Esophagus mucosa (tissue), 1 donor: ENCODE measurements at regions not wholly inside any gene's neighbourhood (a gene's known extent, or its start where the extent isn't known, plus 50 kb on each side); places are given as distances from the start of the nearest gene placed in this dataset.
"Not testable (repeated sequence)": the region's sequence is repeated elsewhere in the genome, so short reads cannot be mapped to it uniquely, and the experiment has no call there.

Experiments used
- ATAC-seq: fragments of 200-7000 bp; cut with Tn5 transposase; one replicate; pipeline ENCODE4 v1.9.1; 2020
- donor health status: DM: yes; HTN: yes; CAD: no.

- no peak for ATAC-seq
Observed at GRCh38 chr10:125554016-125554703, 128.8 kb downstream of the TEX36 start.

- ATAC-seq = no peak
Observed at GRCh38 chr10:125553091-125553490, 129.9 kb downstream of the TEX36 start.

- ATAC-seq = no peak
Observed at GRCh38 chr10:125551247-125551646, 131.7 kb downstream of the TEX36 start.

GRCh38 chr10:125550362-125550761, 132.6 kb downstream of the TEX36 start:
- no peak for ATAC-seq

DNA sequence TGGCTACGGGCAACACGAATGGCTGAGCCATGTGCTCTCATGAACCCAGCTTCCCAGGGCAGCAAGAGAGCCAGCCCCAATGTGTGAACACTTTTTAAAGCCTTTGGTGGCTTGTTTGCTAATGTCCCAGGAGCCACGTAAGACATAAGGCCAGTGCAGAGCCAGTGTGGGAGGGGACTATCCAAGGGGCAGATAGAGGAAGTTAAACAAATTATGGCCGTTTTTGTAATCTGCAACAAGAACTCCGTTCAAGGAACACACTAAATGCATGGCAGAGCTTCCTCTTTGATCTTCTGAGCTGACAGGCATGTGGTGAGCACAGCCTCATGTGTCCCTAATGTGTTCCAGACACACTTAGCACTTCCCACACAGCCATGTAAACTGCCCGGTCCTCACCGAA, 133.3 kb downstream of the TEX36 start:
- ATAC-seq = no peak

GRCh38 chr10:125548878-125549277, 134.1 kb downstream of the TEX36 start:
- ATAC-seq = no peak

DNA sequence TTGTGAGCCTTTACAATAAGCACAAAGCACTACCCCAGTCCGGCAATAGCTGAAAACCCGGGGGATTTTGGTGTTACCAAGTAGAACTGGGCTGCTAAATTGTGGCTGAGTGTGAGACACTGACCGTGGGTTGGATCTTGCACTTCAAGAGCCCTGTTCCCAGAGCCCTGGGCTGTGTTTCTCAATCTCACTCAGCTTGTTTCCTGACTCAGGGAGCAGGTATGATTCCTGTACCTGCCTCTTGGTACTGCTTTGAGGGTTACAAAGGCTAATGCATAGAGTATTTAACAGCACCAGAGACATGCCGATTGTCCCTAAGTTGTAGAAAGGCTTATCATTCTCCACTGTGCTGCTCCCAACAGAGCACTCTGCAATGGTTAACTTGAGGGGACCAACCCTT, 134.6 kb downstream of the TEX36 start:
- peak; percentile 23 for ATAC-seq

DNA sequence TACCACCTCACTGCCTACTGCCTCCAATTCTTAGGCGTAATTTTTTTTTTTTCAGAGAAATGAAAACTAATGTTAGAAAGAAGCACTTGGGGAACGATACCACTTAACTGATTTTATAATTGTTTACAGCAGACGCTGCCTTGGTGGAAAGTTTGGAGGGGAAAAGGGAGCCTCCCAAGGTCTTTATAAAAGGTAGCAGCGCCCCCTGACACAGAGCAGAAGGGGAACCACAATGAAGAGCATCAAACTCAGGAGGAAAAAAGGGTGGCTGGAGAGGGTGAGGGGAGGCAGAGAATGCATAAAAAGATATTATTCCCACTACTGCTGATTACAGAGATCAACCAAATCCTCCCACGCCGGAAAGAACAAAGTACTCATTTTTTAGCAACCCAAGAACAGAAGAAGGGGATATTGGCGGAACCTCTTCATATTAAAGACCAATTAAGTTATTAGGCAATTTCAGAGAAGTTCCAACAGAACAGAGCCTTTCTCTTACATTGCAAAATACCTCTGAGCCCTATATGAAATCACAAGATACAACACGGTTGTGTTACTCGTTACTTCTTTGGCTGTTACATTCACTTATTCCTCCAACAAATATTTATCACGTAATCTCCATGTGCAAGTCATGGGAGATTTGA, 135.8 kb downstream of the TEX36 start:
- ATAC-seq = no peak

DNA sequence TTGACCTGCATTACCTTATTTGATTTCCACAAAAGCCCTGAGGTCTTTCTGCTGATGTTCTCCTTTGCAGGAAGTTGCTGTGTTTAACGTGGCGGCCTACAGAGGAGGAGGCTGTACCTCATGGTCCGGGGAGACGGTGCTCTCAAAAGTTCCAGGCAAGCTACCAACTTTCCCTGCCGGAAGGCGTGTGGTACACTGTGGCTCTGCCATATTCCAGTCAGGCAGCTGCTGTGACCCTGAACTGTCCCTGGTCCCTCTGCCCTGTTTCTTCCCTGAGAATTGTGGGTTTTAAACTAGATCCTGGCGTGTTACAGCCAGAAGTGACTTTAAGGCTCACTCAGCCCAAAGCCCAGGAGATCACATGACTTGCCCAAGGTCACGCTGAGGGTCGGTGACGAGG, 139.2 kb downstream of the TEX36 start:
- ATAC-seq = no peak

DNA sequence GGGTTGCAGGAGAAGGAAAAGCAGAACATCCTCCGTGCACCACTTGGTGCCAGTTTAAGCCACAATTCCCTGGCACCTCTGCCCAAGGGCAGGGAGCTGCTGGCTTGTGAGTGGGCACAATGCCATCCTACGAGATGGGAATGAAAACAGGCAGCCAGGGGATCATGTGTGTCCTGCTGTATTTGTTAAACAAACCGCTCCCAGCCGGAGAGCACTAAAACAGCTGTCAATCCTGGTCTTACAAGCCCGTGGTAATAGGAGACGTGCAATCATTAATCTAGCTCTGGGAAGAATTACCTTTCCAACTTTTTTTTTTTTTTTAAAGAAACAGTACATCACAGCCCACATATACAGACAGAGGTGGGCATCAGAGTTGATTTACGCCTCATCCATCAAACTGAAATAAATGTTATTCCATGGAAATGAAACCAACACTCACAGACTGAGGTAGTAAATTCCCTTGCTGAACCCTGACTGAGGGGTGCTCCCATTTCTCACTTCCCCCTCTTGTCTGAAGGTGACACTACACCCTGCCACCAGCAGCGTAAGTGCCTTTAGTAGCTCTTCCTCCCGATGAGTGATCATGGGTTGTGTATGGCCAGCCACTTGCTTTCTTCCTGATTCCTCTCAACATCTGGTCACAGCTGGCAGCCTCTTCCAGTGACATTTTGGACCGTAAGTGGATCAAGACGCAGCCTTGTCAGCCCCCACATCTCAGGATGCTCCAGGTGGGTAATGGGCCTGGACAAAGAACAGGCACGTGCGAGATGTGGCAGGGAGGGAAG, 143.8 kb downstream of the TEX36 start:
- ATAC-seq = no peak

DNA sequence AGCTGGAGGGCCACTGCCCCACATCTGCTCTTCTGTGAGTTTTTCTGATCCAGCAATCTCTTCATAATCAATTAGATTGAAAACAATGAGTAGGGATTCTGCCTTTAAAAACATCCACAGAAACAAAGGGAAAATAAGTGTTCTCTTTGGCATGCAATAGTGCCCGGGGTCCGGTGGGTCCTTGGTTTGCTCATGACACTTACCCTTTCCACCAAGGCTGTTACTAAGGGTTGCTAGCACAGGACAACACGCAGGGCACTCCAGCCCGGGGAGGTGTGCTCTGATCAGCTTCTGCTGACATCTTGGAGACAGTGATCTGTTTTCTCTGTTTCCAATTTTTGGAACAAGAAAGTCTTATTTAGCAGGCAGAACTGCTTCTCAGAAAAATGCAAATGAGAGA, 146.7 kb downstream of the TEX36 start:
- no peak for ATAC-seq

DNA sequence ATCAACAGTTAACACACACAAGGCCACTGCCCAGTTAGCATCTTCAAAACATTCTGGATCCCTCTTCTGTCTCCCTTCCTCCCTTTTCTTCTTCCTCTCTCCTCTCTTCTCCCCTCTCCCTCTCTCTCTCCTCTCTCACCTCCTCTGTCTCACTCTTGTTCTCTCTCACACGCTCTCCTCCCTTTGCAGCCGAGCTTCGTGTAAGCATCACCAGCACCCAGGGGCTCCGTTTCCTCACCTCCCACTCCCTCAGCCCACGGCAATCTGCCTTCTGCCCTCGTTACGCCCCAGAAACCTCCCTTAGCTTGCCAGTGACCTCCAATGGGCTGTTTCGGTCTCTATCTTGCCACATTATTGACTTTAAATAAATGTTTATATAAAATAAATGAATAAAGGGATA, 147.4 kb downstream of the TEX36 start:
- ATAC-seq = no peak

DNA sequence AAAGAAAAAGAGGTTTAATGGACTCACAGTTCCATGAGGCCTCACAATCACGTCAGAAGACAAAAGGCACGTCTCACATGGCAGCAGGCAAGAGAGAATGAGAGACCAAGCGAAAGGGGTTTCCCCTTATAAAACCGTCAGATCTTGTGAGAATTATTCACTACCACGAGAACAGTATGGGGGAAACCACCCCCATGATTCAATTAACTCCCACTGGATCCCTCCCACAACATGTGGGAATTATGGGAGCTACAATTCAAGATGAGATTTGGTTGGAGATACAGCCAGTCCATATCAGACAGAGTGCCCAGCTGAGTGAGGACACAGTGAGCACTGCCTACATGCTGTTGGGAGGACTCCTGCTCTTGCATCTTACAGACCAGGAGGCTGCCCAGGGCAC, 148.4 kb downstream of the TEX36 start:
- ATAC-seq = no peak

GRCh38 chr10:125533866-125534265, 149.1 kb downstream of the TEX36 start:
- ATAC-seq = no peak

GRCh38 chr10:125531465-125531864, 151.5 kb downstream of the TEX36 start:
- ATAC-seq = no peak

DNA sequence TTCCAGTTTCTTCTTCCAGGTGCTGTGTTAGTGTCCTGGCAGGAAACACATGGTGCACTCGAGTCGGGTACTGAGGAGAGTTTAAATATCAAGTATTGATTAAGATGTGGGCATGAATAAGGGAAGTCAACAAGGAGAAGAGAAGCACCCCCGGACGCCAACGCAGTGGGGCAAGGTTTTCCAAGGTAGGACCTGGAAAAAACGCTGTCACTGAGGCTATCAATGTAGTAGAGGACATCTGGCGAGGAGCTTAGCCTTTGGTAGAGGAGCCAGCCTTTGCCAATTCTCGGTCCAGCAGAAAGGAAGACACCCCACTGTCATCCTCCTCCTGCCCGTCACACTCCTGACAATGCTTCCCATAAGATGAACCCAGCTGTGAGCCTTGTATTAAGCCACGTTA, 159.6 kb downstream of the TEX36 start:
- ATAC-seq = no peak

- no peak for ATAC-seq
Observed at GRCh38 chr10:125521721-125522680, 161.0 kb downstream of the TEX36 start.

- no peak for ATAC-seq
Observed at GRCh38 chr10:125520968-125521367, 162.0 kb downstream of the TEX36 start.

GRCh38 chr10:125518397-125518796, 164.6 kb downstream of the TEX36 start:
- not testable (repeated sequence) for ATAC-seq

DNA sequence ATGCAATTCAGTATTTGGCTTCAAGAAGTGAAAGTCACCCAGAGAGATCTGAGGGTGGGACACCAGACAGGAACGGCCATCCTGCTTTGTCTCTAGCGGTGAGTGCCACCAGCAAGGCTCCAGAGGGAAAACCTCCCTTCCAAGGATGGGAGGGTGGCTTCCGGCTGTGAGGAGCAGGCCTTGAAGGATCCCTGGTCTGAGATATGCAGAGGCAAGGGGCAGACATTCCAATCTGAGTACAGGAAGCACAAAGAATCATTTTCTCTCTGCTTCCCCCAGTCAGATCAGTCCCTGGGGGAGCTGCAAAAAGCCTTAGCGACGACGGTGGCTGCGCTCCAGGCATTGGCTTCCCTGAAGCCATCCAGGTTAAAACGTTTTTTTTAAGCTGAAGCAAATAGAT, 167.4 kb downstream of the TEX36 start:
- no peak for ATAC-seq

GRCh38 chr10:125514206-125515162, 168.5 kb downstream of the TEX36 start:
- no peak for ATAC-seq
